ENCODE measurements at regions not wholly inside any gene's neighbourhood (a gene's known extent, or its start where the extent isn't known, plus 50 kb on each side); places are given as distances from the start of the nearest gene placed in this dataset.
A peak's percentile ranks its signal among the peaks of the same experiment; 100 is the strongest.
"Not testable (repeated sequence)": the region's sequence is repeated elsewhere in the genome, so short reads cannot be mapped to it uniquely, and the experiment has no call there.

DNA sequence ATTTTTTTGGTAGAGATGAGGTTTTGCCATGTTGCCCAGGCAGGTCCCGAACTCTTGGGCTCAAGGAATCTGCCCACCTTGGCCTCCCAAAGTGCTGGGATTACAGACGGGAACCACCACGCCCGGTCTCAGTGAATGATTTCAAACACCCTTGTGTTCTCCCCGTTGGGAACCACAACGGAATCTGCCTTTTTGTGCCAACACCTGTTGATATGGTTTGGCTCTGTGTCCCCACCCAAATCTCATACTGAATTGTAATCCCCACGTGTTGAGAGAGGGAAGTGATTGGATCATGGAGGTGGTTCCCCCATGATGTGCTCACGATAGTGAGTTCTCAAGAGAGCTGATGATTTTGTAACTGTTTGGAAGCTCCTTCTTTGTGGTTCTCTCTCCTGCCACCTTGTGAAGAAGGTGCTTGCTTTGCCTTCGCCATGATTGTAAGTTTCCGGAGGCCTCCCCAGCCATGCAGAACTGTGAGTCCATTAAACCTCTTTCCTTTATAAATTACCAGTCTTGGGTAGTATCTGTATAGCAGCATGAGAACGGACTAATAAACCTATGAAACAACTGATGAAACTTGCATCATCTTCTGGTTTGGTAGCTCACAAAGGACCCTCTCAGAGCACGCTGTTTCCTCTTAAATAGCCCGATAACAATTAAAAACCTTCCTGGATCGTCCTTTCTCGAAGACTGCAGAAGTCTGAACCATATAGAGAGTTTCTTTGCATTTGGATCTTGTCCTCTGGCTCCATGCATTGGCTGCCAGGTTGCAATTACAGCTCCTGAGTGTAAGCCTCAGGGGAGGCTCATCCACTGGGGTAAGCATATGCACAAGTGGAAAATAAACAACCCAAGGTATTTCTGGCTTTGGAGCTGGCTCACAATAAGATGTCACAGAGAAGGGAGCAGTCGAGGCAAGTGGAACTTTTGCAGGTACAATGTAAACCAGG lies 91.5 kb downstream of the SPRY4 start:
- Mint-ChIP-seq H3K9me3 (no peaks in the 10 kb centered on the region), H3K36me3 (no peaks in the 10 kb centered on the region), H3K4me1 (peaks cover 14% of the 10 kb centered on the region), H3K27ac (no peak overlapping the region), H3K4me3 (no peak overlapping the region)
- no peak for ATAC-seq
- DNase-seq (ENCODE audit: low spot score in 2 of 2): no peak

DNA sequence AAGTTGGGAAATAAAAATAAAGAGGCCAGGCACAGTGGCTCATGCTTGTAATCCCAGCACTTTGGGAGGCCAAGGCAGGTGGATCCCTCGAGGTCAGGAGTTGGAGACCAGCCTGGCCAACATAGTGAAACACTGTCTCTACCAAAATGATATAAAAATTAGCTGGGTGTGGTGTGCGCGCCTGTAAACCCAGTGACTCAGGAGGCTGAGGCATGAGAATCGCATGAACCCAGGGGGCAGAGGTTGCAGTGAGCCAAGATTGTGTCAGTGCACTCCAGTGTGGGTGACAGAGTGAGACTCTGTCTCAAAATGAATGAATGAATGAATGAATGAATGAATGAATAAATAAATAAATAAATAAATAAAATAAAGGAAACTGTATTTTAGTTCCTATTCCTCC lies 93.9 kb downstream of the SPRY4 start:
- not testable (repeated sequence) for H3K9me3 Mint-ChIP-seq; DNase-seq (ENCODE audit: low spot score in 2 of 2); H3K36me3 Mint-ChIP-seq; ATAC-seq; H3K27ac Mint-ChIP-seq; H3K4me1 Mint-ChIP-seq; H3K4me3 Mint-ChIP-seq

GRCh38 chr5:142225141-142225540 lies 99.7 kb downstream of the SPRY4 start:
- H3K27ac Mint-ChIP-seq: no peak overlapping the region
- DNase-seq (ENCODE audit: low spot score in 2 of 2) (no peak), ATAC-seq (no peak)
- no peak overlapping the region for H3K4me3 Mint-ChIP-seq
- no peaks in the 10 kb centered on the region for H3K9me3 Mint-ChIP-seq
- peaks cover 19% of the 10 kb centered on the region for H3K4me1 Mint-ChIP-seq
- no peaks in the 10 kb centered on the region for H3K36me3 Mint-ChIP-seq

DNA sequence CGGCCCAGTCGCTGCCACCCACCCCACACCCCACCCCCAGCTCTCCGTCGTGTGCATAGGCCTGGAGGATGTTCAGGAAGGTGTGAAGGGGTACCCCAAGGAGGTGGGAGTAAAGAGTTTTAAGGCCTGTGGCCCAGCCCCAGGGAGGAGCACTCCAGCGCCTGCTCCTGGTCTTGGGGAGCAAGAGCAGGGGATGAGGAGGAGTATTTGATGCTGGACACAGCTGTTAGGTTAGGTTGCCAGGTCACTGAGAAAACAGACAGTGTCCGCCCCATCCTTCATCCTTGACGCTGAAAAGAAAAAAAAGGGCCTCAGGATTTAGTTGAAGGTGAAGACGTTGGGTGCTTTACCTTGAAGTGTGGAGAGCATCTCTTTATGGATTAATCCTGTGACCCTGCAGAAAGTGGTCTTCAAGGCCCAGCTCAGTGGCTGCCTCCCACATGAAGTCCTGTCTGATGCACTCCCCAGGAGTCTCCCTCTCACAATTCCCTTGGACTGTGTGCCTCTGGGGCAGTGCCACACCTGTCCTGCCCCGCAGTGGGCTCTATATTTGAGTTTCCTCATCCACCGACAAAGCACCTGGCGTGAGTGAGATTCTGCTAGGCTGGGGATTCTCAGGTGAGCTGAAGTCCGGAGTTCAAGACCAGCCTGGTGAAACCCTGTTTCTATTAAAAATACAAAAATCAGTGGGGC lies 101.8 kb downstream of the SPRY4 start:
- no peak for DNase-seq (ENCODE audit: low spot score in 2 of 2)
- no peaks in the 10 kb centered on the region for H3K9me3 Mint-ChIP-seq
- ATAC-seq: no peak
- peaks cover 19% of the 10 kb centered on the region for H3K4me1 Mint-ChIP-seq
- H3K36me3 Mint-ChIP-seq: no peaks in the 10 kb centered on the region
- H3K27ac Mint-ChIP-seq: no peak overlapping the region
- H3K4me3 Mint-ChIP-seq: no peak overlapping the region

DNA sequence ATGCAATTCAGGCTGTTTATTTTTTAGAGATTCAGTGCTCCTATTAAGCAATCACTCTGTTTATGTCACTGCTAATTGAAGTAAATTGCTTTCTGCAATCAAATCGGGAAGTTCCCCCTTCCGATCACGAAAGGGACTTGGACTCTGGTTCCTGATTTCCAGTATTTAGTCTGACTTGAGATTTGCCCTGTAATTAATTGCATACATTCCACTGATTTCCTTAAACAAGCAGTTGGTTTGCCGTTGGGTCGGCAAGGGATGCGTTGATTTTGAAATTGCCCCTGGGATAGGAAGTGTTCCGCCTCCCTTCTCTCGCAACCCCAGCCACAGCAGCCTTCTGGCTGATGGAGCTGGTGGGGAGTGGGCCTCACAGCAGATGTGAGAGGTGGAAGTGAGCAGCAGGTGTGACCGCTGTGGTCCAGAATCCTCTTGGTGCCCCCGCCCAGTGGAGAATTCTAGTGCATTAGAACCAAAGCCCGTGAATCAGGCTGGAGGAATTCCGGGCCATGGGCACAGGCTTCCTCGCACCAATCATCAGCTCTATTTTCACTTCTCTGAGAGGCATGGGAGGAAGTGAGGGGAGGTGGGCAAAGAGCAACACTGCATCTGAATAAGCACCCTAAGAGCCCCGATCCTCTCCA lies 102.5 kb downstream of the SPRY4 start:
- H3K36me3 Mint-ChIP-seq: no peaks in the 10 kb centered on the region
- H3K4me3 Mint-ChIP-seq: no peak overlapping the region
- no peak overlapping the region for H3K27ac Mint-ChIP-seq
- H3K4me1 Mint-ChIP-seq: peaks cover 19% of the 10 kb centered on the region
- H3K9me3 Mint-ChIP-seq: no peaks in the 10 kb centered on the region
- no peak for DNase-seq (ENCODE audit: low spot score in 2 of 2)
- no peak for ATAC-seq

- Mint-ChIP-seq H3K9me3 (no peaks in the 10 kb centered on the region), H3K4me3 (no peak overlapping the region)
- no peak for DNase-seq (ENCODE audit: low spot score in 2 of 2)
Measured at GRCh38 chr5:142221091-142221860, 103.5 kb downstream of the SPRY4 start.

GRCh38 chr5:142219146-142219545 lies 105.7 kb downstream of the SPRY4 start:
- ATAC-seq (no peak), DNase-seq (ENCODE audit: low spot score in 2 of 2) (no peak)
- Mint-ChIP-seq H3K4me1 (peaks cover 19% of the 10 kb centered on the region), H3K9me3 (no peaks in the 10 kb centered on the region), H3K4me3 (no peak overlapping the region), H3K27ac (no peak overlapping the region), H3K36me3 (no peaks in the 10 kb centered on the region)

More at GRCh38 chr5:142221091-142221860, 103.5 kb downstream of the SPRY4 start:
- no peak for ATAC-seq
- Mint-ChIP-seq H3K36me3 (no peaks in the 10 kb centered on the region), H3K4me1 (peaks cover 19% of the 10 kb centered on the region), H3K27ac (no peak overlapping the region)

DNA sequence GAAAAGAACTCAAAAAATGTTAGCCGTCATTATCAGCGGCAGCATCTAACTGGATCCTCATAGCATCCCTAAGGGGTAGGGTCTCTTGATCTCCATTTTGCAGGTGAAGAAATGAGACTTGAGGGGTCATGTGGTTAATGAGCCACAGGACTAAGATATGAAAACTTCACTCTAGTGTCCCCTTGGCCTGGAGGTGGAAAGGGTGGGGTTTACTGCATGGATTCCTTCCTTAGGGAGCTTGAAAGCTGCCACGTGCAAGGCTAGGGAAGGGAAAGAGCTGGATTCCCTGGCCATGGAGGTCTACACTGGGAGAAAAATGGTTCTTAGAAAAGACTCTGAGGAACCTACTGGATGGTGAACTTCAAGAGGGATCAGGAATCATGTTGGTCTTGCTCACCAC lies 107.9 kb downstream of the SPRY4 start:
- Mint-ChIP-seq H3K36me3 (no peaks in the 10 kb centered on the region), H3K4me3 (no peak overlapping the region), H3K4me1 (peaks cover 12% of the 10 kb centered on the region), H3K9me3 (no peaks in the 10 kb centered on the region), H3K27ac (no peak overlapping the region)
- ATAC-seq: no peak
- DNase-seq (ENCODE audit: low spot score in 2 of 2): no peak

DNA sequence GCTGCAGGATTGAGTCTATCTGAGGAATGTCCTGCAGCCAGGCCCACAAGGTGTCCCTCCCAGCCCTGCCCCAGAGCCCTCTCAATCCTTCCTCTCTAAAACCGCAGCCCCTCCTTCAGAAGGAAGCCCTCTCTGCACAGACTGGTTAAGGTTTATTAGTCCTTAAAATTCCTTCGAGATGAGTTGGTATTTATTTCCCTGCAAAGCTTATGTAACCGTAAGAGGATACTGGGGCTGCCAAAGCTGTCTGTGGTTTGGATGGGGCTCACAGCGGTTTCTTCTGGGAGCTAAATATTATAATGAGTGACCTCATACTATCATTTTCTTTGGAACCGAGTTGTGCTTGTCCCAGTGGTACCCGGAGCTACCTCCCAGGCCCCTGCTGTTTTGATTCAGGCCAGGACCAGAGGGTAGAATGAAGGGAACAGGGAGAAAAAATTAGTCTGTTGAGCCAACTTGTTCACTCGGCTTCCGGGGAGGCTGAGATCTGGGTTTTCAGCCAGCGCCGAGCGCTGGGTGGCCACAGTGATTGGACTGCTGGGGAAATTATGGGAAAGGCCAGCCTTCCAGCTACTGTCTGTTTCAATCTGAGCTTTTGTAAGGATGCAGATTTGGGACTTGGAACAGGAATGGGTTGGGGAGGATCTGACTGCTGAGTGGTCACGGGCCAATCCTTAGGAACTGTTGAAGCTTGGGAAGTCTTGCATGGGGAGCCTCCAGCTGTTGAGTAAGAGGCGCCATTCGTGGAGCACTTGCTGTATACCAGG lies 107.5 kb downstream of the NDFIP1 start:
- Mint-ChIP-seq H3K9me3 (no peaks in the 10 kb centered on the region), H3K4me1 (peaks cover 6% of the 10 kb centered on the region), H3K36me3 (no peaks in the 10 kb centered on the region), H3K4me3 (no peak overlapping the region), H3K27ac (no peak overlapping the region)
- DNase-seq (ENCODE audit: low spot score in 2 of 2) (no peak), ATAC-seq (no peak)

DNA sequence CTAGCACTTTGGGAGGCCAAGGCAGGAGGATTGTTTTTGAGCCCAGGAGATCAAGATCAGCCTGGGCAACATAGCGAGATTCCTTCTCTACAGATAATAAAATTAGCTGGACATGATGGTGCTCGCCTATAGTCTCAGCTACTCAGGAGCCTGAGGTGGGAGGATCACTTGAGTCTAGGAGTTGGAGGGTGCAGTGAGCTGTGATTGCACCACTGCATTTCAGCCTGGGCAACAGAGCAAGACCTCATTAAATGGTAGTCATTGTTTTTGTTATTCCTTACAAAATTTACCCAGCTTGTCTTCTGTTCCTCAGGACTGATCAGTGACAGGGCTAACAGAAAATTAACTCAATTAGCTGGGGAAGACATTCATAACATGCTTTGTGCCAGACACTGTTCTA lies 104.5 kb downstream of the NDFIP1 start:
- Mint-ChIP-seq H3K9me3 (no peaks in the 10 kb centered on the region), H3K4me1 (no peaks in the 10 kb centered on the region), H3K4me3 (no peak overlapping the region), H3K27ac (no peak overlapping the region), H3K36me3 (no peaks in the 10 kb centered on the region)
- no peak for DNase-seq (ENCODE audit: low spot score in 2 of 2)
- no peak for ATAC-seq

DNA sequence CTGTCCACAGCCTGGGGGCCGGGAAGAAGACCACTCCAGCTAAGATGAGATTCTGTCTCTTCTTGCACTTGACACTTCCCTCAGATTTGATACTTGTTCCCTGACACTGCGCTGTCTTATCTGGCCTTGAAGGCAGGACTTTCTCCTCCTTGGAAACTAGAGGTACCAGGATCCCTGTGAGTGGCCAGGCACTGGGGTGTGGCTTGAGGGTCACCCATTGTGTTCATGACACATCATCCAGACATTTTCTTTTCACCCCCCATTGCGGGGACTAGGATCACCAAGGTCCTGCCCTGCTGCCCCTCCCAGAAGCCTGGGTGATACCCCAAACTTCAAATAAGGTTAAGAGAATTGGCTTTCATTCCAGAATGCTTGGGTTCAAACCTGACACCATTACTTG lies 103.3 kb downstream of the NDFIP1 start:
- no peak overlapping the region for H3K4me3 Mint-ChIP-seq
- H3K27ac Mint-ChIP-seq: no peak overlapping the region
- H3K4me1 Mint-ChIP-seq: no peaks in the 10 kb centered on the region
- no peaks in the 10 kb centered on the region for H3K9me3 Mint-ChIP-seq
- ATAC-seq: no peak
- DNase-seq (ENCODE audit: low spot score in 2 of 2): no peak
- no peaks in the 10 kb centered on the region for H3K36me3 Mint-ChIP-seq

DNA sequence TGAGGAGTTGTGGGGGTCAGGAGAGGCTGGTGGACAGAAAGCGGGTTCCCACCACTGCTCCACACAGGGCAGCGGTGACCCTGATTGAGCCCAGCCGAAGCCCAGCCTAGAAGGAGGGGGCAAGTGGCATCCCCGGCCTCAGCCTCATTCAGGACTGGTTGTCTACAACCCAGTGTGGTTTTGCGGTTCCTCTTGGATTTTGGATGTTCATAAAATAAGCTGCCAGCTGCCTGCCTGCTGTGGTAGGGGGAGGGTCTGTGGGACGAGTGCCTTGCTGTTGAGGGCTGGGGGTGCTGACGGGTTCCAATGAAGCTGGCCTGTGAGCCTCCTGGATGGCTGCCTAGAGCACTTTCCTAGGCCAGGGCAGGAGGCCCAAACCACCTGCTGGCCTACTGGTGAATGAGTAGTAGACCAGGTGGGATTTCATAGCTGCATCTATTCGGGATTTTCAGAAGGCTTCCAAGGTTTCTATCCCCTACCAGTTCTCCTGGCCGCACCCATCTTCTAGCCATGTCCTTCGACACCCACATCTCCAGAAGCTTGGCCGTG lies 102.4 kb downstream of the NDFIP1 start:
- Mint-ChIP-seq H3K4me3 (no peak overlapping the region), H3K4me1 (no peaks in the 10 kb centered on the region), H3K36me3 (no peaks in the 10 kb centered on the region), H3K27ac (no peak overlapping the region), H3K9me3 (no peaks in the 10 kb centered on the region)
- ATAC-seq (peak; percentile 21), DNase-seq (ENCODE audit: low spot score in 2 of 2) (no peak)

- Mint-ChIP-seq H3K9me3 (no peaks in the 10 kb centered on the region), H3K27ac (no peak overlapping the region), H3K4me1 (no peaks in the 10 kb centered on the region), H3K36me3 (no peaks in the 10 kb centered on the region), H3K4me3 (no peak overlapping the region)
- DNase-seq (ENCODE audit: low spot score in 2 of 2) (no peak), ATAC-seq (no peak)
Measured at GRCh38 chr5:142210011-142210410, 101.4 kb downstream of the NDFIP1 start.

GRCh38 chr5:142208777-142209312 lies 100.3 kb downstream of the NDFIP1 start:
- Mint-ChIP-seq H3K4me1 (no peaks in the 10 kb centered on the region), H3K4me3 (no peak overlapping the region), H3K36me3 (no peaks in the 10 kb centered on the region), H3K27ac (no peak overlapping the region), H3K9me3 (no peaks in the 10 kb centered on the region)
- ATAC-seq: no peak
- no peak for DNase-seq (ENCODE audit: low spot score in 2 of 2)
